Liver (tissue), 3 donors: ENCODE measurements at regions not wholly inside any gene's neighbourhood (a gene's known extent, or its start where the extent isn't known, plus 50 kb on each side); places are given as distances from the start of the nearest gene placed in this dataset.

Source experiments
- RAD21 ChIP-seq, 2 donors: IDR thresholded peaks; 2 replicates each; pipeline ENCODE4 v1.6.1; 2016; ENCODE audit warnings: antibody characterized with exemption in 2 of 2, mild to moderate bottlenecking in 2 of 2
- YY1 ChIP-seq: IDR thresholded peaks from 2 replicates; pipeline ENCODE4 v1.6.1; 2016; ENCODE audit warnings: antibody characterized with exemption, mild to moderate bottlenecking
- TF ChIP-seq, protein P1 (sequence below): IDR thresholded peaks from 2 replicates; pipeline ENCODE4 v1.6.1; 2016; ENCODE audit warnings: antibody characterized with exemption
- TF ChIP-seq, protein P2 (sequence below): fragments of 150-350 bp; IDR thresholded peaks from 2 replicates; pipeline ENCODE4 v1.5.1; 2017; ENCODE audit warnings: improper control_type of control experiment, low read depth, low read length; ENCODE audit not compliant: missing input control
- donor health status: healthy.
- donor health status: healthy.

DNA sequence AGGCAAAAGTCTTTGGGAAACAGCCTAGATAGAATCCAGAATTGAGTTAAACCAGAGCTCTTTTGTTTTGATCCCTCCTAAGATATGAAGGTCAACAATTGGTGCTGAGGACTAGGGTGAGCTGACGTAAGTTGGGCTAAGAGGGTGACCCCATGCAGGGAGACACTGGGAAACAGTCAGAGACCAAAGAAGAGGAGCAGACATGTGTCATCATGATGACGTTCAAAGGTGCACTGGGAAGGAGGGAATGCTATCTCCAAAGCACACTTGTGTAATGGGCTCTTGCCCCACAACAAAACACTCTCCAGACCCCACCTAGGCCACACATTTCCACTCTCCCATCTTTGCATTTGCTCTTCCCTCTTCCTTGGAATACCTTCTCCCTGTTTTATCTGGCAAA is 481.4 kb downstream of the COG6 start:
- TF ChIP-seq, protein P1, sequence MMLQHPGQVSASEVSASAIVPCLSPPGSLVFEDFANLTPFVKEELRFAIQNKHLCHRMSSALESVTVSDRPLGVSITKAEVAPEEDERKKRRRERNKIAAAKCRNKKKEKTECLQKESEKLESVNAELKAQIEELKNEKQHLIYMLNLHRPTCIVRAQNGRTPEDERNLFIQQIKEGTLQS: no peak
- TF ChIP-seq YY1: no peak
- TF ChIP-seq, protein P2, sequence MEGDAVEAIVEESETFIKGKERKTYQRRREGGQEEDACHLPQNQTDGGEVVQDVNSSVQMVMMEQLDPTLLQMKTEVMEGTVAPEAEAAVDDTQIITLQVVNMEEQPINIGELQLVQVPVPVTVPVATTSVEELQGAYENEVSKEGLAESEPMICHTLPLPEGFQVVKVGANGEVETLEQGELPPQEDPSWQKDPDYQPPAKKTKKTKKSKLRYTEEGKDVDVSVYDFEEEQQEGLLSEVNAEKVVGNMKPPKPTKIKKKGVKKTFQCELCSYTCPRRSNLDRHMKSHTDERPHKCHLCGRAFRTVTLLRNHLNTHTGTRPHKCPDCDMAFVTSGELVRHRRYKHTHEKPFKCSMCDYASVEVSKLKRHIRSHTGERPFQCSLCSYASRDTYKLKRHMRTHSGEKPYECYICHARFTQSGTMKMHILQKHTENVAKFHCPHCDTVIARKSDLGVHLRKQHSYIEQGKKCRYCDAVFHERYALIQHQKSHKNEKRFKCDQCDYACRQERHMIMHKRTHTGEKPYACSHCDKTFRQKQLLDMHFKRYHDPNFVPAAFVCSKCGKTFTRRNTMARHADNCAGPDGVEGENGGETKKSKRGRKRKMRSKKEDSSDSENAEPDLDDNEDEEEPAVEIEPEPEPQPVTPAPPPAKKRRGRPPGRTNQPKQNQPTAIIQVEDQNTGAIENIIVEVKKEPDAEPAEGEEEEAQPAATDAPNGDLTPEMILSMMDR: no peak
- TF ChIP-seq RAD21 (IDR thresholded peaks at IDR 0.05): no peak
